Tibial nerve (tissue), 4 donors: ENCODE measurements at regions not wholly inside any gene's neighbourhood (a gene's known extent, or its start where the extent isn't known, plus 50 kb on each side); places are given as distances from the start of the nearest gene placed in this dataset.

ENCODE experiments used
- DNase-seq, 2 donors: peaks; one replicate each; pipeline ENCODE4 v3.0.0-alpha.2; 2019; ENCODE audit warnings: low spot score in 2 of 2
- H3K27ac ChIP-seq, 4 donors: fragments of 200-600 bp; sonication (generic) in 3 of 4; one replicate each; pipeline ENCODE4 v1.5.1; 2017 to 2019; ENCODE audit warnings: mild to moderate bottlenecking in 1 of 4
- H3K27me3 ChIP-seq, 2 donors: fragments of 200-600 bp; sonication (generic) in 1 of 2; one replicate each; pipeline versions ENCODE4 v1.5.1 to v1.6.0; 2017 to 2019
- H3K36me3 ChIP-seq, 3 donors: fragments of 200-600 bp; sonication (generic); one replicate each; pipeline ENCODE4 v1.5.1; 2018 to 2019
- H3K4me1 ChIP-seq, 4 donors: fragments of 200-600 bp; sonication (generic) in 3 of 4; one replicate each; pipeline ENCODE4 v1.5.1; 2017 to 2019
- H3K4me3 ChIP-seq, 4 donors: fragments of 200-600 bp; sonication (generic) in 3 of 4; one replicate each; pipeline ENCODE4 v1.5.1; 2017 to 2019; ENCODE audit warnings: mild to moderate bottlenecking in 1 of 4, moderate library complexity in 1 of 4
- H3K9me3 ChIP-seq, 4 donors: fragments of 200-600 bp; sonication (generic) in 3 of 4; one replicate each; pipeline ENCODE4 v1.5.1; 2017 to 2019
- CTCF ChIP-seq, 5 experiments: fragments of 200-600 bp in 3 of 5; fragments of 450-650 bp in 2 of 5; sonication (generic) in 3 of 5; IDR thresholded peaks; one replicate each; pipeline ENCODE4 v1.5.1; 2016 to 2019; ENCODE audit warnings: antibody characterized with exemption in 5 of 5, mild to moderate bottlenecking in 3 of 5, moderate library complexity in 2 of 5
- EP300 ChIP-seq, 2 donors: sonication (generic); formaldehyde crosslinking; IDR thresholded peaks; one replicate each; pipeline ENCODE4 v1.6.1; 2017; ENCODE audit warnings: antibody characterized with exemption in 2 of 2, mild to moderate bottlenecking in 1 of 2
- POLR2A ChIP-seq, 2 donors: fragments of 450-650 bp; IDR thresholded peaks; one replicate each; pipeline ENCODE4 v1.6.1; 2017; ENCODE audit warnings: antibody characterized with exemption in 2 of 2, mild to moderate bottlenecking in 2 of 2, moderate library complexity in 2 of 2
- WGBS, 2 donors: methylation state at CpG; one replicate each; pipeline ENCODE4 v1.1.5; 2018; 5-methylcytosine and 5-hydroxymethylcytosine counted together

GRCh38 chr3:166302331-166302730, 465.1 kb upstream of the BCHE start:
- TF ChIP-seq CTCF (IDR thresholded peaks at IDR 0.05) (no peak), POLR2A (IDR thresholded peaks at IDR 0.05) (no peak), EP300 (IDR thresholded peaks at IDR 0.05) (no peak)
- Histone ChIP-seq H3K27me3 (no peaks in the 10 kb centered on the region), H3K4me3 (no peak overlapping the region), H3K9me3 (no peaks in the 10 kb centered on the region), H3K27ac (no peak overlapping the region), H3K4me1 (no peaks in the 10 kb centered on the region), H3K36me3 (peaks cover 0 to 3% (median 0%) of the 10 kb centered on the region in 3 donors)
- WGBS, 2 donors = 92 to 94% methylated on average over 2 of the region's 2 CpGs
- no peak for DNase-seq

- Histone ChIP-seq H3K36me3 (no peaks in the 10 kb centered on the region), H3K27ac (no peak overlapping the region), H3K9me3 (no peaks in the 10 kb centered on the region), H3K4me3 (no peak overlapping the region), H3K27me3 (no peaks in the 10 kb centered on the region), H3K4me1 (no peaks in the 10 kb centered on the region)
- WGBS, 2 donors = 68 to 69% methylated on average over 5 of the region's 5 CpGs
- DNase-seq = no peak
- TF ChIP-seq EP300 (IDR thresholded peaks at IDR 0.05) = no peak
- TF ChIP-seq CTCF (IDR thresholded peaks at IDR 0.05) = no peak
- TF ChIP-seq POLR2A (IDR thresholded peaks at IDR 0.05) = no peak
Observed at GRCh38 chr3:166296179-166296783, 459.1 kb upstream of the BCHE start.

GRCh38 chr3:166291186-166291955, 454.1 kb upstream of the BCHE start:
- 68 to 69% methylated on average over 5 of the region's 5 CpGs for WGBS, 2 donors
- TF ChIP-seq EP300 (IDR thresholded peaks at IDR 0.05) (no peak), POLR2A (IDR thresholded peaks at IDR 0.05) (no peak), CTCF (IDR thresholded peaks at IDR 0.05) (no peak)
- Histone ChIP-seq H3K9me3 (no peaks in the 10 kb centered on the region), H3K27me3 (no peaks in the 10 kb centered on the region), H3K4me1 (no peaks in the 10 kb centered on the region), H3K36me3 (no peaks in the 10 kb centered on the region), H3K27ac (no peak overlapping the region), H3K4me3 (no peak overlapping the region)
- DNase-seq = no peak

GRCh38 chr3:166285001-166285400, 447.8 kb upstream of the BCHE start:
- TF ChIP-seq CTCF (IDR thresholded peaks at IDR 0.05) (no peak), POLR2A (IDR thresholded peaks at IDR 0.05) (no peak), EP300 (IDR thresholded peaks at IDR 0.05) (no peak)
- H3K4me1 ChIP-seq = no peaks in the 10 kb centered on the region
- no peaks in the 10 kb centered on the region for H3K27me3 ChIP-seq
- no peak overlapping the region for H3K27ac ChIP-seq
- H3K36me3 ChIP-seq = no peaks in the 10 kb centered on the region
- no peak for DNase-seq
- H3K4me3 ChIP-seq = no peak overlapping the region
- H3K9me3 ChIP-seq = no peaks in the 10 kb centered on the region
- WGBS, 2 donors = 83 to 95% methylated on average over 2 of the region's 2 CpGs

- no peaks in the 10 kb centered on the region for H3K9me3 ChIP-seq
- no peaks in the 10 kb centered on the region for H3K4me1 ChIP-seq
- WGBS, 2 donors = 54 to 58% methylated on average over 5 of the region's 5 CpGs
- no peak overlapping the region for H3K4me3 ChIP-seq
- no peak overlapping the region for H3K27ac ChIP-seq
- H3K36me3 ChIP-seq = no peaks in the 10 kb centered on the region
- no peaks in the 10 kb centered on the region for H3K27me3 ChIP-seq
- DNase-seq = no peak
- no peak for TF ChIP-seq CTCF (IDR thresholded peaks at IDR 0.05)
- no peak for TF ChIP-seq POLR2A (IDR thresholded peaks at IDR 0.05)
- no peak for TF ChIP-seq EP300 (IDR thresholded peaks at IDR 0.05)
Observed at GRCh38 chr3:166283840-166284239, 446.6 kb upstream of the BCHE start.
